AG09309 (cell line): ENCODE measurements at regions not wholly inside any gene's neighbourhood (a gene's known extent, or its start where the extent isn't known, plus 50 kb on each side); places are given as distances from the start of the nearest gene placed in this dataset.
"Not testable (repeated sequence)": the region's sequence is repeated elsewhere in the genome, so short reads cannot be mapped to it uniquely, and the experiment has no call there.

Experiments used
- DNase-seq: peaks from one replicate; pipeline ENCODE4 v3.0.0-alpha.2; 2010; ENCODE audit warnings: low read depth
- H3K4me3 ChIP-seq: 2 replicates; pipeline ENCODE4 v1.5.1; 2011; ENCODE audit warnings: mild to moderate bottlenecking, low read depth, low read length, moderate library complexity; ENCODE audit not compliant: control insufficient read depth
- CTCF ChIP-seq: IDR thresholded peaks from 2 replicates; pipeline ENCODE4 v1.5.1; 2011; ENCODE audit warnings: mild to moderate bottlenecking, low read depth, low read length, inconsistent platforms; ENCODE audit not compliant: insufficient read depth, control insufficient read depth; ENCODE audit errors: missing control alignments

GRCh38 chr20:30356854-30357467, 900.5 kb upstream of the DEFB115 start:
- not testable (repeated sequence) for H3K4me3 ChIP-seq, DNase-seq
- peak; percentile 41 for TF ChIP-seq CTCF

- H3K4me3 ChIP-seq, DNase-seq: not testable (repeated sequence)
Measured at GRCh38 chr20:30361756-30362155, 895.7 kb upstream of the DEFB115 start.

- H3K4me3 ChIP-seq = peak overlapping the region; percentile 60
- not testable (repeated sequence) for DNase-seq
Measured at GRCh38 chr20:30376430-30376766, 881.1 kb upstream of the DEFB115 start.

GRCh38 chr20:30376767-30377658, 880.5 kb upstream of the DEFB115 start:
- H3K4me3 ChIP-seq = peak overlapping the region; percentile 60
- DNase-seq = peak; percentile 13
- TF ChIP-seq CTCF = peak; percentile 51

- not testable (repeated sequence) for H3K4me3 ChIP-seq
Measured at GRCh38 chr20:30378317-30378716, 879.1 kb upstream of the DEFB115 start.

GRCh38 chr20:30378721-30379120, 878.7 kb upstream of the DEFB115 start:
- H3K4me3 ChIP-seq, DNase-seq: not testable (repeated sequence)

More at GRCh38 chr20:30378317-30378716, 879.1 kb upstream of the DEFB115 start:
- DNase-seq = not testable (repeated sequence)

- not testable (repeated sequence) for DNase-seq, H3K4me3 ChIP-seq
Measured at GRCh38 chr20:30384841-30385240, 872.6 kb upstream of the DEFB115 start.

GRCh38 chr20:30386099-30386498, 871.4 kb upstream of the DEFB115 start:
- DNase-seq, H3K4me3 ChIP-seq: not testable (repeated sequence)

GRCh38 chr20:30387823-30388222, 869.6 kb upstream of the DEFB115 start:
- not testable (repeated sequence) for DNase-seq, H3K4me3 ChIP-seq

GRCh38 chr20:30393523-30393922, 863.9 kb upstream of the DEFB115 start:
- not testable (repeated sequence) for H3K4me3 ChIP-seq, DNase-seq

- not testable (repeated sequence) for H3K4me3 ChIP-seq, DNase-seq
Measured at GRCh38 chr20:30397111-30397510, 860.4 kb upstream of the DEFB115 start.

- not testable (repeated sequence) for H3K4me3 ChIP-seq, DNase-seq
Measured at GRCh38 chr20:30405061-30405460, 852.4 kb upstream of the DEFB115 start.

GRCh38 chr20:30405585-30405984, 851.9 kb upstream of the DEFB115 start:
- DNase-seq, H3K4me3 ChIP-seq: not testable (repeated sequence)

GRCh38 chr20:30406370-30406769, 851.1 kb upstream of the DEFB115 start:
- DNase-seq, H3K4me3 ChIP-seq: not testable (repeated sequence)
